A549 (cell line): ENCODE measurements at regions not wholly inside any gene's neighbourhood (a gene's known extent, or its start where the extent isn't known, plus 50 kb on each side); places are given as distances from the start of the nearest gene placed in this dataset.

Source experiments
- ATAC-seq, 2 experiments: fragments of 200-7000 bp in 1 of 2; fragments of >200 bp in 1 of 2; cut with Nextera tagmentation in 1 of 2; cut with Tn5 transposase in 1 of 2; 3 replicates each; pipeline versions ENCODE4 v1.8.0 to v1.9.1; 2018 to 2020; ENCODE audit warnings: mild to moderate bottlenecking in 1 of 2, moderate library complexity in 1 of 2
- CTCF ChIA-PET: fragments of 300-600 bp; sonication (Branson Sonifier 250); formaldehyde crosslinking; extraction: SDS; loops from one replicate; lab custom pipeline; 2021; ENCODE audit warnings: antibody characterized with exemption, inconsistent platforms; lab: Yijun Ruan, JAX
- POLR2A ChIA-PET: fragments of 350-600 bp; formaldehyde crosslinking; extraction: SDS; loops from one replicate; lab custom pipeline; 2021; ENCODE audit warnings: antibody characterized with exemption, inconsistent platforms; lab: Yijun Ruan, JAX
- DNase-seq, 2 experiments: peaks; one replicate each; pipeline versions ENCODE4 v3.0.0 to v3.0.0-alpha.2; 2011 to 2016; ENCODE audit warnings: low read depth in 1 of 2, low spot score in 1 of 2
- FAIRE-seq: peaks from 2 replicates; lab custom pipeline; 2011; peaks lifted over from hg19 to GRCh38; lab: Jason Lieb, UNC
- H3K27ac ChIP-seq, 2 experiments: fragments of >200 bp; sonication (Bioruptor Twin); formaldehyde crosslinking; 3 replicates each; pipeline ENCODE4 v1.5.1; 2016 to 2017
- H3K4me1 ChIP-seq: fragments of >200 bp; sonication (Bioruptor Twin); formaldehyde crosslinking; 3 replicates; pipeline ENCODE4 v1.6.1; 2016
- H3K4me2 ChIP-seq: fragments of >200 bp; sonication (Bioruptor Twin); formaldehyde crosslinking; 3 replicates; pipeline ENCODE4 v1.6.1; 2016
- H3K4me3 ChIP-seq: fragments of >200 bp; sonication (Bioruptor Twin); formaldehyde crosslinking; 3 replicates; pipeline ENCODE4 v1.5.1; 2016
- H3K9me3 ChIP-seq: fragments of >200 bp; sonication (Bioruptor Twin); formaldehyde crosslinking; 3 replicates; pipeline ENCODE4 v1.6.1; 2016
- CBX2 ChIP-seq: fragments of 200-600 bp; sonication (generic); IDR thresholded peaks from 2 replicates; pipeline ENCODE4 v1.6.1; 2016; ENCODE audit warnings: low read depth, mild to moderate bottlenecking, borderline replicate concordance
- CBX8 ChIP-seq: fragments of 200-600 bp; sonication (generic); IDR thresholded peaks from 2 replicates; pipeline ENCODE4 v1.6.1; 2016
- CHD2 ChIP-seq: fragments of 150-350 bp; IDR thresholded peaks from 2 replicates; pipeline ENCODE4 v1.6.1; 2014; ENCODE audit warnings: low read length; ENCODE audit not compliant: partially characterized antibody
- EHMT2 ChIP-seq: fragments of 200-600 bp; sonication (generic); IDR thresholded peaks from 2 replicates; pipeline ENCODE4 v1.6.1; 2016; ENCODE audit warnings: antibody characterized with exemption, low read depth, mild to moderate bottlenecking, moderate library complexity
- ELK1 ChIP-seq: fragments of 150-350 bp; IDR thresholded peaks from 2 replicates; pipeline ENCODE4 v1.6.1; 2014; ENCODE audit warnings: low read depth, mild to moderate bottlenecking, low read length
- EP300 ChIP-seq, 2 experiments: fragments of >200 bp; sonication (Bioruptor Twin); formaldehyde crosslinking; IDR thresholded peaks; 2 replicates in 1 of 2; 3 replicates in 1 of 2; pipeline ENCODE4 v1.6.1; 2016 to 2017
- ESRRA ChIP-seq: fragments of 150-350 bp; IDR thresholded peaks from 2 replicates; pipeline ENCODE4 v1.6.1; 2014; ENCODE audit warnings: mild to moderate bottlenecking, low read length, borderline replicate concordance
- FOSL2 ChIP-seq, 2 experiments: fragments of 450-650 bp in 1 of 2; fragments of >200 bp in 1 of 2; sonication (Bioruptor Twin) in 1 of 2; formaldehyde crosslinking; IDR thresholded peaks; 2 replicates each; pipeline versions ENCODE4 v1.5.0 to v1.6.1; 2016 to 2020; ENCODE audit warnings: mild to moderate bottlenecking in 1 of 2, moderate library complexity in 1 of 2
- HES2 ChIP-seq: fragments of >200 bp; sonication (Bioruptor Twin); formaldehyde crosslinking; IDR thresholded peaks from 2 replicates; pipeline ENCODE4 v1.6.1; 2016
- HEYL ChIP-seq: fragments of 250-450 bp; sonication (Bioruptor Pico); IDR thresholded peaks from 2 replicates; pipeline ENCODE4 v1.8.0; 2021; ENCODE audit warnings: mild to moderate bottlenecking, moderate library complexity
- HOXA7 ChIP-seq: fragments of 250-450 bp; sonication (Bioruptor Pico); IDR thresholded peaks from 2 replicates; pipeline ENCODE4 v1.5.0; 2020; ENCODE audit warnings: mild to moderate bottlenecking, moderate library complexity
- JUN ChIP-seq, 2 experiments: fragments of >200 bp; sonication (Bioruptor Twin); formaldehyde crosslinking; IDR thresholded peaks; 2 replicates in 1 of 2; 3 replicates in 1 of 2; pipeline ENCODE4 v1.6.1; 2016 to 2017
- MAFK ChIP-seq: fragments of 450-650 bp; IDR thresholded peaks from 2 replicates; pipeline ENCODE4 v1.6.1; 2014; ENCODE audit not compliant: partially characterized antibody
- MAZ ChIP-seq: fragments of 150-350 bp; IDR thresholded peaks from 2 replicates; pipeline ENCODE4 v1.6.1; 2014; ENCODE audit warnings: antibody characterized with exemption, low read depth, low read length, borderline replicate concordance
- MYC ChIP-seq: IDR thresholded peaks from 2 replicates; pipeline ENCODE4 v1.6.1; 2012; ENCODE audit warnings: mild to moderate bottlenecking, inconsistent platforms, low read length, improper control_type of control experiment, borderline replicate concordance
- NPAS2 ChIP-seq: fragments of 250-450 bp; sonication (Bioruptor Pico); IDR thresholded peaks from 2 replicates; pipeline ENCODE4 v1.8.0; 2022; ENCODE audit warnings: mild to moderate bottlenecking, moderate library complexity, borderline replicate concordance
- SMC3 ChIP-seq: fragments of >200 bp; sonication (Bioruptor Twin); formaldehyde crosslinking; IDR thresholded peaks from 3 replicates; pipeline ENCODE4 v1.6.1; 2018; ENCODE audit warnings: inconsistent platforms
- TFCP2L1 ChIP-seq: fragments of 250-450 bp; sonication (Bioruptor Pico); IDR thresholded peaks from 2 replicates; pipeline ENCODE4 v1.5.0; 2021; ENCODE audit warnings: mild to moderate bottlenecking
- ZC3H11A ChIP-seq: fragments of 450-650 bp; IDR thresholded peaks from 2 replicates; pipeline ENCODE4 v1.6.1; 2014; ENCODE audit warnings: antibody characterized with exemption, mild to moderate bottlenecking
- ZSCAN20 ChIP-seq: fragments of 250-450 bp; sonication (Bioruptor Pico); IDR thresholded peaks from 2 replicates; pipeline ENCODE4 v1.8.0; 2022; ENCODE audit warnings: mild to moderate bottlenecking, moderate library complexity
- WGBS: methylation state at CpG from one replicate; pipeline ENCODE4 v1.1.6; 2017; ENCODE audit errors: missing lambda C conversion rate; 5-methylcytosine and 5-hydroxymethylcytosine counted together
- TF ChIP-seq, protein P1 (sequence below): fragments of >200 bp; sonication (Bioruptor Twin); formaldehyde crosslinking; IDR thresholded peaks from 3 replicates; pipeline ENCODE4 v1.6.1; 2016

DNA sequence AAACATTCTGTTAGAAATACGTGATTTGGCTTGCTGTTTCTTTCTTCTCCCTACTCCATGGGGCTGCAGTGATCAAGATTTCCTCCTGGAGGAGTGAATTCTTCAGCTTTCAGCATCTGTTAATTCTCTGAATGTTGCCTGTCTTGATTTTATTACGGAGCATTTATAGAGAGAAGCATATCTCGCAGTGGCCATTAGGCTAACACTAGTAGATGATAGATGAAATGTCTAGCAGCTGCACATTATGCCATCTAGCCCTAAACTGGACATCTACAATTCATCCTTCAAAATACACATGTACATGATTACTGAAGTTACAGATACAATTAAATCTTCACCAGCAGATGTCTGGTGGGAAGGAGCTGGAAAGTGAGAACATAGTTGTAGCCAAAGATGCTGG is 769.8 kb upstream of the NECTIN3 start:
- POLR2A ChIA-PET: no interaction called here
- TF ChIP-seq HES2 (no peak), CHD2 (no peak), CBX8 (no peak), FOSL2 (IDR thresholded peaks at IDR 0.05) (no peak), FOSL2 (CRISPR knock-in tag; IDR thresholded peaks at IDR 0.05) (no peak), MAZ (no peak), SMC3 (no peak), ZC3H11A (no peak), EHMT2 (no peak), JUN (IDR thresholded peaks at IDR 0.05) (no peak), TFCP2L1 (no peak), HOXA7 (CRISPR knock-in tag) (no peak), NPAS2 (CRISPR knock-in tag) (no peak), ESRRA (no peak)
- TF ChIP-seq, protein P1, sequence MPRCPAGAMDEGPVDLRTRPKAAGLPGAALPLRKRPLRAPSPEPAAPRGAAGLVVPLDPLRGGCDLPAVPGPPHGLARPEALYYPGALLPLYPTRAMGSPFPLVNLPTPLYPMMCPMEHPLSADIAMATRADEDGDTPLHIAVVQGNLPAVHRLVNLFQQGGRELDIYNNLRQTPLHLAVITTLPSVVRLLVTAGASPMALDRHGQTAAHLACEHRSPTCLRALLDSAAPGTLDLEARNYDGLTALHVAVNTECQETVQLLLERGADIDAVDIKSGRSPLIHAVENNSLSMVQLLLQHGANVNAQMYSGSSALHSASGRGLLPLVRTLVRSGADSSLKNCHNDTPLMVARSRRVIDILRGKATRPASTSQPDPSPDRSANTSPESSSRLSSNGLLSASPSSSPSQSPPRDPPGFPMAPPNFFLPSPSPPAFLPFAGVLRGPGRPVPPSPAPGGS: no peak
- Histone ChIP-seq H3K4me2 (no peak overlapping the region), H3K4me3 (no peak overlapping the region), H3K9me3 (no peaks in the 10 kb centered on the region), H3K4me1 (no peaks in the 10 kb centered on the region), H3K27ac (no peak overlapping the region)
- CTCF ChIA-PET: interaction anchor here (1.8 kb wide), 1 partner anchor 13 kb away, joined by 6 read pairs; no protein-coding TSS in a partner anchor
- WGBS: 73% methylated on average over 3 of the region's 3 CpGs
- DNase-seq (no peak), FAIRE-seq (no peak), ATAC-seq (no peak)

GRCh38 chr3:110307065-110307809 is 764.4 kb upstream of the NECTIN3 start:
- FAIRE-seq (no peak), DNase-seq (no peak), ATAC-seq (no peak)
- Histone ChIP-seq H3K27ac (no peak overlapping the region), H3K4me1 (no peaks in the 10 kb centered on the region), H3K4me3 (no peak overlapping the region), H3K9me3 (no peaks in the 10 kb centered on the region), H3K4me2 (no peak overlapping the region)
- POLR2A ChIA-PET: no interaction called here
- CTCF ChIA-PET: interaction anchor here (0.5 kb wide), 1 partner anchor 200 kb away, joined by 3 read pairs; no protein-coding TSS in a partner anchor
- 85% methylated on average over 2 of the region's 2 CpGs for WGBS
- no peak for TF ChIP-seq ELK1
- no peak for TF ChIP-seq MYC
- TF ChIP-seq, protein P1: no peak
- no peak for TF ChIP-seq HEYL (CRISPR knock-in tag)
- no peak for TF ChIP-seq ZSCAN20
- no peak for TF ChIP-seq CBX2

- CTCF ChIA-PET: interaction anchor here (0.7 kb wide), 1 partner anchor 606 kb away, joined by 3 read pairs; no protein-coding TSS in a partner anchor
- ATAC-seq: no peak
- FAIRE-seq: no peak
These were observed 760.1 kb upstream of the NECTIN3 start for GRCh38 chr3:110311541-110311940.

More at GRCh38 chr3:110311541-110311940, 760.1 kb upstream of the NECTIN3 start:
- DNase-seq: no peak
- POLR2A ChIA-PET: no interaction called here
- Histone ChIP-seq H3K4me2 (no peak overlapping the region), H3K4me3 (no peak overlapping the region), H3K4me1 (no peaks in the 10 kb centered on the region), H3K27ac (no peak overlapping the region), H3K9me3 (no peaks in the 10 kb centered on the region)
- TF ChIP-seq MAFK: peak; percentile 86
- TF ChIP-seq EP300 (IDR thresholded peaks at IDR 0.05): no peak
